ENCODE measurements at regions not wholly inside any gene's neighbourhood (a gene's known extent, or its start where the extent isn't known, plus 50 kb on each side); places are given as distances from the start of the nearest gene placed in this dataset.

GRCh38 chr1:60573121-60573520, 499.6 kb upstream of the C1orf87 start:
- H3K4me2 ChIP-seq (ENCODE audit: insufficient read depth in 1 of 2, low read depth in 2 of 2, low read length in 2 of 2), result no peak overlapping the region
- no peaks in the 10 kb centered on the region for H3K79me1 ChIP-seq (ENCODE audit: low read depth, low read length)
- H4K91ac ChIP-seq (replicated peaks; ENCODE audit: insufficient read length, low read length), result no peak overlapping the region
- DNase-seq (ENCODE audit: low read depth in 1 of 2, low spot score in 2 of 2), result no peak
- H3K79me2 ChIP-seq (ENCODE audit: control insufficient read depth in 1 of 2, insufficient read depth in 2 of 2, low read length in 2 of 2), result no peaks in the 10 kb centered on the region
- no peaks in the 10 kb centered on the region for H3K23me2 ChIP-seq (ENCODE audit: low read depth, low read length)
- no peak overlapping the region for H3K23ac ChIP-seq (ENCODE audit: insufficient read length)
- peaks cover 0 to 3% (median 0%) of the 10 kb centered on the region in 4 experiments; a peak in 1 of 7 replicates for H3K4me1 ChIP-seq (replicated peaks in 1 of 4; ENCODE audit: control insufficient read depth in 3 of 4, insufficient read depth in 4 of 4, low read length in 3 of 4)
- H3K18ac ChIP-seq (ENCODE audit: extremely low read depth, low read length), result no peak overlapping the region
- H3K9me3 ChIP-seq (ENCODE audit: insufficient read depth in 2 of 2, low read depth in 1 of 2, low read length in 1 of 2), result no peaks in the 10 kb centered on the region
- no peak for FAIRE-seq
- no peak overlapping the region for H3K4me3 ChIP-seq (ENCODE audit: extremely low read depth in 1 of 4, insufficient read depth in 2 of 4, low read depth in 3 of 4, low read length in 4 of 4)
- H3K27me3 ChIP-seq (replicated peaks in 1 of 4; ENCODE audit: control insufficient read depth in 3 of 4, extremely low read depth in 1 of 4, insufficient read depth in 3 of 4, low read length in 3 of 4), result no peaks in the 10 kb centered on the region
- TF ChIP-seq FOSL1 (IDR thresholded peaks at IDR 0.05; ENCODE audit: insufficient read depth, low read depth, low read length) (no peak), CHD1 (IDR thresholded peaks at IDR 0.05; ENCODE audit: low read depth, low read length) (no peak), HDAC2 (IDR thresholded peaks at IDR 0.05; ENCODE audit: borderline replicate concordance in 1 of 2, low read depth in 2 of 2, low read length in 2 of 2) (no peak), POLR2A (IDR thresholded peaks at IDR 0.05; ENCODE audit: control extremely low read depth in 1 of 2, low read depth in 2 of 2, low read length in 2 of 2) (no peak), YY1 (IDR thresholded peaks at IDR 0.05; ENCODE audit: low read depth, low read length) (no peak), BCL11A (IDR thresholded peaks at IDR 0.05; ENCODE audit: low read depth in 2 of 2, low read length in 2 of 2) (no peak), EGR1 (IDR thresholded peaks at IDR 0.05; ENCODE audit: borderline replicate concordance, low read depth, low read length) (no peak), TAF1 (IDR thresholded peaks at IDR 0.05; ENCODE audit: low read depth, low read length) (no peak), RBBP5 (IDR thresholded peaks at IDR 0.05; ENCODE audit: borderline replicate concordance, low read depth, low read length) (no peak), SIN3A (conservative IDR thresholded peaks at IDR 0.05 in 1 of 2, IDR thresholded peaks at IDR 0.05 in 1 of 2; ENCODE audit: low read depth in 1 of 2, low read length in 2 of 2) (no peak)
- H3K36me3 ChIP-seq (ENCODE audit: control insufficient read depth in 2 of 4, insufficient read depth in 4 of 4, low read length in 3 of 4), result no peaks in the 10 kb centered on the region
- no peak overlapping the region for H2BK15ac ChIP-seq (ENCODE audit: low read length)
- H3K4ac ChIP-seq (replicated peaks; ENCODE audit: insufficient read length, low read depth, low read length), result no peak overlapping the region
- no peak overlapping the region for H2AFZ ChIP-seq (ENCODE audit: low read length)
- no peak overlapping the region for H4K5ac ChIP-seq (ENCODE audit: insufficient read length, low read depth, low read length)
- H2BK12ac ChIP-seq (ENCODE audit: low read depth, low read length), result no peak overlapping the region
- H3K14ac ChIP-seq (ENCODE audit: insufficient read length), result no peak overlapping the region
- H2BK120ac ChIP-seq (replicated peaks; ENCODE audit: low read depth, low read length), result no peak overlapping the region
- H2AK5ac ChIP-seq (ENCODE audit: low read depth, low read length), result no peak overlapping the region
- no peaks in the 10 kb centered on the region for H4K20me1 ChIP-seq (replicated peaks in 1 of 2; ENCODE audit: control insufficient read depth in 1 of 2, insufficient read depth in 2 of 2, low read length in 2 of 2)
- no peak overlapping the region for H3K56ac ChIP-seq (replicated peaks; ENCODE audit: insufficient read length, low read depth, low read length)
- H2BK20ac ChIP-seq (ENCODE audit: low read length), result no peak overlapping the region
- no peak overlapping the region for H2BK5ac ChIP-seq (ENCODE audit: low read depth, low read length)
- no peak overlapping the region for H3K9ac ChIP-seq (replicated peaks in 1 of 4; ENCODE audit: extremely low read depth in 1 of 4, low read depth in 3 of 4, low read length in 3 of 4)
- CTCF ChIA-PET (ENCODE audit: partially characterized antibody), result interaction anchor here (0.7 kb wide), 1 partner anchor 193 kb away, joined by 3 read pairs; no protein-coding TSS in a partner anchor
- WGBS, 2 experiments (ENCODE audit: extremely low coverage in 1 of 2, insufficient coverage in 1 of 2, insufficient read length in 1 of 2, insufficient replicate concordance in 2 of 2, low coverage in 1 of 2, low lambda C conversion rate in 2 of 2, missing lambda C conversion rate in 1 of 2), result 96% methylated on average over 1 of the region's 1 CpG; no CpG with 5 or more reads in 1 of the 2 experiments
- H4K8ac ChIP-seq (ENCODE audit: extremely low read depth, insufficient read depth, low read length), result no peak overlapping the region
- POLR2A ChIA-PET (ENCODE audit: partially characterized antibody), result no interaction called here
- no peak overlapping the region for H3K27ac ChIP-seq (ENCODE audit: low read depth, low read length)
